ENCODE measurements at regions not wholly inside any gene's neighbourhood (a gene's known extent, or its start where the extent isn't known, plus 50 kb on each side); places are given as distances from the start of the nearest gene placed in this dataset.

GRCh38 chrX:99001286-99001685, 1408.8 kb downstream of the PCDH19 start:
- intact Hi-C loops (cut with DNase I), result no loop called here
- no peaks in the 10 kb centered on the region for H3K27me3 ChIP-seq

GRCh38 chrX:98962996-98963395, 1447.1 kb downstream of the PCDH19 start:
- H3K36me3 ChIP-seq, result no peaks in the 10 kb centered on the region
- no peak overlapping the region for H3K27ac ChIP-seq
- no peaks in the 10 kb centered on the region for H3K9me3 ChIP-seq
- no peaks in the 10 kb centered on the region for H3K4me1 ChIP-seq (ENCODE audit: insufficient read depth)
- DNase-seq, result no peak
- no peaks in the 10 kb centered on the region for H3K27me3 ChIP-seq
- no peak for TF ChIP-seq CTCF (IDR thresholded peaks at IDR 0.05)
- TF ChIP-seq EP300 (IDR thresholded peaks at IDR 0.05), result no peak
- no peak for TF ChIP-seq POLR2A (IDR thresholded peaks at IDR 0.05)
- WGBS, 3 donors, result 51 to 59% (median 53%) methylated on average over 2 of the region's 2 CpGs
- intact Hi-C loops (cut with DNase I), result no loop called here
- H3K4me3 ChIP-seq, result no peak overlapping the region

More at GRCh38 chrX:99001286-99001685, 1408.8 kb downstream of the PCDH19 start:
- TF ChIP-seq POLR2A (IDR thresholded peaks at IDR 0.05), result no peak
- TF ChIP-seq CTCF (IDR thresholded peaks at IDR 0.05), result no peak
- TF ChIP-seq EP300 (IDR thresholded peaks at IDR 0.05), result no peak
- 20 to 42% (median 35%) methylated on average over 1 of the region's 1 CpG for WGBS, 3 donors
- no peak for DNase-seq
- Histone ChIP-seq H3K36me3 (no peaks in the 10 kb centered on the region), H3K4me1 (ENCODE audit: insufficient read depth) (no peaks in the 10 kb centered on the region), H3K4me3 (no peak overlapping the region), H3K27ac (no peak overlapping the region), H3K9me3 (no peaks in the 10 kb centered on the region)

- Histone ChIP-seq H3K4me3 (no peak overlapping the region), H3K36me3 (no peaks in the 10 kb centered on the region), H3K27me3 (no peaks in the 10 kb centered on the region), H3K9me3 (no peaks in the 10 kb centered on the region), H3K4me1 (ENCODE audit: insufficient read depth) (no peaks in the 10 kb centered on the region), H3K27ac (no peak overlapping the region)
- DNase-seq, result no peak
- intact Hi-C loops (cut with DNase I), result no loop called here
- no peak for TF ChIP-seq POLR2A (IDR thresholded peaks at IDR 0.05)
- no peak for TF ChIP-seq EP300 (IDR thresholded peaks at IDR 0.05)
- no peak for TF ChIP-seq CTCF (IDR thresholded peaks at IDR 0.05)
- 34 to 60% (median 38%) methylated on average over 2 of the region's 2 CpGs for WGBS, 3 donors
These were observed 1454.1 kb downstream of the PCDH19 start for GRCh38 chrX:98956014-98956413.

- H3K4me1 ChIP-seq (ENCODE audit: insufficient read depth), result no peaks in the 10 kb centered on the region
- no peak overlapping the region for H3K4me3 ChIP-seq
- no peak overlapping the region for H3K27ac ChIP-seq
- no peaks in the 10 kb centered on the region for H3K9me3 ChIP-seq
- 12 to 17% (median 12%) methylated on average over 3 of the region's 3 CpGs for WGBS, 3 donors
- intact Hi-C loops (cut with DNase I), result no loop called here
- no peaks in the 10 kb centered on the region for H3K27me3 ChIP-seq
- TF ChIP-seq EP300 (IDR thresholded peaks at IDR 0.05) (no peak), CTCF (IDR thresholded peaks at IDR 0.05) (no peak), POLR2A (IDR thresholded peaks at IDR 0.05) (no peak)
- no peaks in the 10 kb centered on the region for H3K36me3 ChIP-seq
- DNase-seq, result no peak
These were observed 1470.6 kb downstream of the PCDH19 start for GRCh38 chrX:98939456-98939855.

- TF ChIP-seq POLR2A (IDR thresholded peaks at IDR 0.05) (no peak), CTCF (IDR thresholded peaks at IDR 0.05) (no peak), EP300 (IDR thresholded peaks at IDR 0.05) (no peak)
- DNase-seq, result no peak
- Histone ChIP-seq H3K9me3 (no peaks in the 10 kb centered on the region), H3K4me1 (ENCODE audit: insufficient read depth) (no peaks in the 10 kb centered on the region), H3K4me3 (no peak overlapping the region), H3K27ac (no peak overlapping the region), H3K36me3 (no peaks in the 10 kb centered on the region), H3K27me3 (no peaks in the 10 kb centered on the region)
- intact Hi-C loops (cut with DNase I), result no loop called here
- 16 to 25% (median 17%) methylated on average over 1 of the region's 1 CpG for WGBS, 3 donors
These were observed 1478.9 kb downstream of the PCDH19 start for GRCh38 chrX:98931216-98931615.
